Neuronal stem cell (in vitro differentiated cells): ENCODE measurements at regions not wholly inside any gene's neighbourhood (a gene's known extent, or its start where the extent isn't known, plus 50 kb on each side); places are given as distances from the start of the nearest gene placed in this dataset.
"Not testable (repeated sequence)": the region's sequence is repeated elsewhere in the genome, so short reads cannot be mapped to it uniquely, and the experiment has no call there.

ENCODE experiments used
- DNase-seq: peaks from one replicate; pipeline ENCODE4 v3.0.0-alpha.2; 2013; ENCODE audit warnings: low spot score
- H2AFZ ChIP-seq: one replicate; pipeline ENCODE4 v1.6.1; 2013; ENCODE audit warnings: mild to moderate bottlenecking, low read length, inconsistent platforms
- H2AK5ac ChIP-seq: 2 replicates; pipeline ENCODE4 v1.6.1; 2013; ENCODE audit warnings: low read depth, mild to moderate bottlenecking, inconsistent platforms, low read length, moderate library complexity, mixed read lengths
- H2BK120ac ChIP-seq: 2 replicates; pipeline ENCODE4 v1.6.1; 2013; ENCODE audit warnings: low read depth, mild to moderate bottlenecking, inconsistent platforms, low read length, moderate library complexity, mixed read lengths
- H2BK12ac ChIP-seq: one replicate; pipeline ENCODE4 v1.6.1; 2013; ENCODE audit warnings: low read length, inconsistent platforms
- H2BK15ac ChIP-seq: 2 replicates; pipeline ENCODE4 v1.6.1; 2013; ENCODE audit warnings: mild to moderate bottlenecking, low read length, inconsistent platforms, mixed read lengths
- H2BK5ac ChIP-seq: one replicate; pipeline ENCODE4 v1.6.1; 2013; ENCODE audit warnings: inconsistent platforms, mild to moderate bottlenecking, low read length, moderate library complexity
- H3K14ac ChIP-seq: one replicate; pipeline ENCODE4 v1.6.1; 2013; ENCODE audit warnings: low read length, inconsistent platforms
- H3K18ac ChIP-seq: 2 replicates; pipeline ENCODE4 v1.6.1; 2013; ENCODE audit warnings: low read length, inconsistent platforms
- H3K23ac ChIP-seq: 2 replicates; pipeline ENCODE4 v1.6.1; 2013; ENCODE audit warnings: low read depth, mild to moderate bottlenecking, mixed read lengths, low read length, inconsistent platforms; ENCODE audit not compliant: poor library complexity
- H3K27ac ChIP-seq: replicated peaks from 3 replicates; pipeline ENCODE4 v1.5.1; 2013; ENCODE audit warnings: low read length, inconsistent platforms
- H3K27me3 ChIP-seq, 3 experiments: 2 replicates each; pipeline ENCODE4 v1.6.1; 2013; ENCODE audit warnings: low read length in 3 of 3, mild to moderate bottlenecking in 2 of 3, inconsistent platforms in 1 of 3, low read depth in 1 of 3, mixed read lengths in 1 of 3, moderate library complexity in 1 of 3; ENCODE audit not compliant: control insufficient read depth in 3 of 3, insufficient read depth in 3 of 3
- H3K36me3 ChIP-seq, 2 donors: replicated peaks in 1 of 2; 2 replicates each; pipeline ENCODE4 v1.6.1; 2013; ENCODE audit warnings: low read length in 2 of 2; ENCODE audit not compliant: control insufficient read depth in 2 of 2, insufficient read depth in 2 of 2
- H3K4ac ChIP-seq: 2 replicates; pipeline ENCODE4 v1.6.1; 2013; ENCODE audit warnings: inconsistent platforms, mild to moderate bottlenecking, low read length, moderate library complexity
- H3K4me1 ChIP-seq, 2 donors: 1 replicate in 1 of 2; 2 replicates in 1 of 2; pipeline ENCODE4 v1.6.1; 2013; ENCODE audit warnings: low read length in 2 of 2, low read depth in 1 of 2; ENCODE audit not compliant: control insufficient read depth in 2 of 2, insufficient read depth in 1 of 2
- H3K4me2 ChIP-seq: one replicate; pipeline ENCODE4 v1.6.1; 2013; ENCODE audit warnings: mild to moderate bottlenecking, low read length, inconsistent platforms; ENCODE audit not compliant: insufficient read depth, poor library complexity, severe bottlenecking
- H3K4me3 ChIP-seq, 2 donors: 2 replicates each; pipeline ENCODE4 v1.5.1; 2013; ENCODE audit warnings: low read length in 2 of 2, mild to moderate bottlenecking in 2 of 2, inconsistent platforms in 1 of 2, moderate library complexity in 1 of 2
- H3K79me1 ChIP-seq: one replicate; pipeline ENCODE4 v1.6.1; 2013; ENCODE audit warnings: low read depth, mild to moderate bottlenecking, inconsistent platforms, low read length, moderate library complexity
- H3K9ac ChIP-seq: one replicate; pipeline ENCODE4 v1.6.1; 2013; ENCODE audit warnings: mild to moderate bottlenecking, low read depth, low read length, inconsistent platforms; ENCODE audit not compliant: poor library complexity
- H3K9me3 ChIP-seq, 2 donors: replicated peaks in 1 of 2; 2 replicates each; pipeline versions ENCODE3 to v1.6.1; 2013; ENCODE audit warnings: low read length in 2 of 2, mild to moderate bottlenecking in 2 of 2, inconsistent platforms in 1 of 2, low read depth in 1 of 2, mixed read lengths in 1 of 2, moderate library complexity in 1 of 2; ENCODE audit not compliant: control insufficient read depth in 2 of 2, insufficient read depth in 1 of 2
- H4K8ac ChIP-seq: one replicate; pipeline ENCODE4 v1.6.1; 2013; ENCODE audit warnings: low read depth, mild to moderate bottlenecking, inconsistent platforms, low read length, moderate library complexity
- H4K91ac ChIP-seq: one replicate; pipeline ENCODE4 v1.6.1; 2013; ENCODE audit warnings: low read length, low read depth, mild to moderate bottlenecking, inconsistent platforms; ENCODE audit not compliant: poor library complexity
- WGBS, 2 donors: extraction: QIAGEN DNeasy Blood & Tissue Kit; methylation state at CpG; one replicate each; pipeline ENCODE4 v1.1.7; 2013; ENCODE audit warnings: missing lambda C conversion rate in 2 of 2, mixed read lengths in 1 of 2; ENCODE audit not compliant: insufficient read length in 2 of 2, insufficient replicate concordance in 1 of 2; ENCODE audit errors: extremely low coverage in 2 of 2; 5-methylcytosine and 5-hydroxymethylcytosine counted together

GRCh38 chr20:53787491-53787931, 193.9 kb upstream of the ZNF217 start:
- not testable (repeated sequence) for H3K4me3 ChIP-seq, H3K79me1 ChIP-seq, H3K4ac ChIP-seq, H3K9ac ChIP-seq, H3K14ac ChIP-seq, H3K23ac ChIP-seq, H4K91ac ChIP-seq, H3K27me3 ChIP-seq, H4K8ac ChIP-seq, H2BK120ac ChIP-seq, H3K4me2 ChIP-seq, H3K36me3 ChIP-seq, DNase-seq, H2BK5ac ChIP-seq, H3K27ac ChIP-seq, H2AK5ac ChIP-seq, H3K18ac ChIP-seq, H3K9me3 ChIP-seq, H2BK15ac ChIP-seq, H3K4me1 ChIP-seq, H2AFZ ChIP-seq, H2BK12ac ChIP-seq
- no CpG with 5 or more reads among the region's 8 CpGs for WGBS, 2 donors

GRCh38 chr20:53786445-53787267, 193.0 kb upstream of the ZNF217 start:
- Histone ChIP-seq H3K4me2 (no peak overlapping the region), H3K36me3 (no peaks in the 10 kb centered on the region), H3K4me1 (peaks cover 5 to 6% of the 10 kb centered on the region in 2 donors), H2BK15ac (no peak overlapping the region), H2BK5ac (no peak overlapping the region), H3K4ac (no peak overlapping the region), H2BK120ac (no peak overlapping the region), H3K9me3 (no peaks in the 10 kb centered on the region), H2AFZ (peak overlapping the region; percentile 9), H4K8ac (no peak overlapping the region), H4K91ac (no peak overlapping the region), H3K4me3 (no peak overlapping the region), H3K79me1 (no peaks in the 10 kb centered on the region), H2AK5ac (no peak overlapping the region), H3K9ac (no peak overlapping the region), H3K18ac (no peak overlapping the region), H3K23ac (no peak overlapping the region), H3K14ac (no peak overlapping the region), H3K27ac (no peak overlapping the region), H2BK12ac (no peak overlapping the region), H3K27me3 (no peaks in the 10 kb centered on the region)
- no CpG with 5 or more reads among the region's 9 CpGs for WGBS, 2 donors
- no peak for DNase-seq

- Histone ChIP-seq H3K4ac (no peak overlapping the region), H3K9me3 (no peaks in the 10 kb centered on the region), H3K4me2 (no peak overlapping the region), H2BK12ac (no peak overlapping the region), H3K27me3 (no peaks in the 10 kb centered on the region), H3K79me1 (no peaks in the 10 kb centered on the region), H2BK120ac (no peak overlapping the region), H3K4me1 (peaks cover 5 to 6% of the 10 kb centered on the region in 2 donors), H4K8ac (no peak overlapping the region), H3K9ac (no peak overlapping the region), H2AK5ac (no peak overlapping the region), H2BK15ac (no peak overlapping the region), H3K18ac (no peak overlapping the region), H4K91ac (no peak overlapping the region), H3K27ac (no peak overlapping the region), H3K23ac (no peak overlapping the region), H3K14ac (no peak overlapping the region), H2BK5ac (no peak overlapping the region), H2AFZ (no peak overlapping the region), H3K4me3 (no peak overlapping the region), H3K36me3 (no peaks in the 10 kb centered on the region)
- WGBS, 2 donors, result no CpG with 5 or more reads among the region's 3 CpGs
- DNase-seq, result no peak
Observed at GRCh38 chr20:53786071-53786444, 192.4 kb upstream of the ZNF217 start.

- Histone ChIP-seq H2AK5ac (no peak overlapping the region), H2BK5ac (no peak overlapping the region), H3K9ac (no peak overlapping the region), H3K4me3 (no peak overlapping the region), H3K27ac (no peak overlapping the region), H3K23ac (no peak overlapping the region), H3K18ac (no peak overlapping the region), H4K91ac (no peak overlapping the region), H2AFZ (no peak overlapping the region), H3K9me3 (no peaks in the 10 kb centered on the region), H4K8ac (no peak overlapping the region), H3K79me1 (no peaks in the 10 kb centered on the region), H2BK120ac (no peak overlapping the region), H3K27me3 (no peaks in the 10 kb centered on the region), H3K14ac (no peak overlapping the region), H3K4me2 (no peak overlapping the region), H2BK15ac (no peak overlapping the region), H3K4me1 (peaks cover 5 to 6% of the 10 kb centered on the region in 2 donors), H3K4ac (no peak overlapping the region), H2BK12ac (no peak overlapping the region), H3K36me3 (no peaks in the 10 kb centered on the region)
- no peak for DNase-seq
- no CpG with 5 or more reads among the region's 3 CpGs for WGBS, 2 donors
Observed at GRCh38 chr20:53785320-53785719, 191.7 kb upstream of the ZNF217 start.
